HG03064 (cell line): ENCODE measurements at regions not wholly inside any gene's neighbourhood (a gene's known extent, or its start where the extent isn't known, plus 50 kb on each side); places are given as distances from the start of the nearest gene placed in this dataset.

Experiments used
- ATAC-seq: cut with Tn5 transposase; IDR thresholded peaks from one replicate; pipeline ENCODE4 v1.9.1; 2021; ENCODE audit warnings: low read depth; ENCODE audit not compliant: unreplicated experiment

DNA sequence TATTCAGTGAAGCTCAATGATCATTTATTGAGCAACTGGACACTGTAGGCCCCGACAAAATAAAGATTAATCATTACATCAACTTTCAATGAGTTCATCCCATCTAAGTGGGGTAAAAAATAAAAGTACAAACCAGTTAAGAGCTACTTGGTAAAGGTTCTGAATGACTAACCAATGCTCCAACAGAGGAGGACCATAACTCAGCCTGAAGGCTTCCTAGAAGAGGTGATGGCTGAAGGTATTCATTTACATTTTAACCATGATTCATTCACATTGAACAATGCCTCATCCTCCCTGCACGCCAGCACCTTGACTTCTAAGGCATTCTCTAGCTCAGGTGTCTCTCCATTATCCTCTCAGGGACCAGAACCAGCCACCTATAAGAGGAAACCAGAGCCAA is 201.4 kb downstream of the ZNF462 start:
- ATAC-seq = no peak

DNA sequence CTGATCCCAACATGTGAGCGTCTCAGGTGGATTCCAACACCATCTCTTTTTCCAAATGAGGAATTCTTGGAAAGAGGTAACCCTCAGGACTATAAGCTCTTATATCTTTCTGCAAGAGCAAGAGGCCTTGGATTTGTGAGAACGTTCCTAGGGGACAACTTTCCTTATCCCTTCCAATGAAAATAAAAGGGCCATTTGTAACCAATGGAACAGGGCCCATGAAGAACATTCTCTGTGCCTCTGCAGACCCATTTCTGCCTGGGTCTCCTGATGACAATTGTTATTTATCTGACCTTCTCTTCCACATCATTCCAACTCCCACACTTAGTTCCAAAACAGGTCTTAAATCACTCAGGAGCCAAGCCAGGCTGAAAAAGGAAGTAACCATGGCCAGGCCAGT is 202.6 kb downstream of the ZNF462 start:
- ATAC-seq = no peak

DNA sequence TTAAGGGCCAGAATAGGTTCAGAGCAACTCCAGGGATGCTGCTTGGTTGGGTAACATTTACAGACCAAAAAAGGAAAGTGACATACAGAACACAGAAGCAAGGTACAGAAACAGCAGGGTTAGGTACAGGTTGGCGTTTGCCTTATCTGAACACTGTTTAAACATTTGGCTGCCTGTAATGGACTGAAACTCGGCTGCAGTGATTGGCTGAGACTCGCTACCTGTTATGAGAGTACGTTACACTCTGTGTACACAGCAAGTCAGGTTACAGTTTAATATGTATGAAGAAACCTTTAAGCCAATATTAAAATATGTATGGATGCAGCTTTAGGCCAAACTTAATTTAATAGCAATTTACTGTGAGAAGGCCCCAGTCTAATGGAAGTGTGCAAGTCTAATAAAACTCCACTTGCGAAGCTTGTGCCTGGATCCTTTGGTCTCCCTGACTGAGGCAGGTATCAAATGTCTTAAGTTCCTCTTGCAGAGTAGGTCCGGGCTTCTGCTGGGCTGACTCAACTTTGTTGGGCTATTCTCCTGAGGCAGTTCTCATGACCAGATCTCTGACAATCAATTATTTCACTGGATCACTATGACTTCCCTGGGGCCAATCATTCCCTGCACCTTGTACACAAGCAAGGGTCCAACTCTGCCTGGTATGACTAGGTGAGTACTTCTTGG is 204.9 kb downstream of the ZNF462 start:
- ATAC-seq = no peak

DNA sequence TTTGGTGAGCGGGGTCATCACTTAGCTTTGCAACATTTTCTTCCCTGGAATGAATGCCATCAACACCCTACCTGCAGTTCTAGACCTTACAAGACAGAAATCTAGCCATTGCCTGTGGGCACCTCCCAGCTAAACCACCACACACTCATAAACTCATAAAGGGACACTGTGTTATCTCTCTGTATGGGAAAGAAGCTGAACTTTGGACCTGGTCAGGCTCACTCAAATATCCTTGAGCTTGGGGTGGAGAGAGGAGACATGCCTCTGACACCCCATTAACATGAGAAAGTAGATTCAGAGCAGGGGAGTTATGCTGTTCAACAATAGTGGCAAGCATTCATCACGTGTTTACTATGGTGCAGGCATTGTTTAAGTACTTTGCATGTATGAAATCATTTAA is 205.6 kb downstream of the ZNF462 start:
- no peak for ATAC-seq

DNA sequence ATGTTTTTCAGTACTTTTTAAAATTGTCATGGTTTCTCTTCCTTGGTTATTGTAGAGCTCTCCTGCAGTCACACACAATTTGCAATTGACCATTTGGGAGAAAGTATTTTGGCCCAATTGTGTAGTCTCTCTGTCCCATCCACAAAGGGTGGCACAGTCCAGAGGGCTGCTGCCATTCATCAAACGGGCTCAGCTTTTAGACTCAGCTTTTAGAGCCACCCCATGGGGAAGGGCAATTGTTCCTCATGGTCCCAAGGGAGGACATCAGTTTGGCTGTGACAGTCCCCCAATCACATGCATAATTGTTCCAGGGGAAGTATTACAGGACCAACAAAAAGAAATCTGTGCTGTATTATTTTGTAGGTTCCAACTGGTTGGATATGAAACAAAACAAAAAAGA is 207.6 kb downstream of the ZNF462 start:
- no peak for ATAC-seq

DNA sequence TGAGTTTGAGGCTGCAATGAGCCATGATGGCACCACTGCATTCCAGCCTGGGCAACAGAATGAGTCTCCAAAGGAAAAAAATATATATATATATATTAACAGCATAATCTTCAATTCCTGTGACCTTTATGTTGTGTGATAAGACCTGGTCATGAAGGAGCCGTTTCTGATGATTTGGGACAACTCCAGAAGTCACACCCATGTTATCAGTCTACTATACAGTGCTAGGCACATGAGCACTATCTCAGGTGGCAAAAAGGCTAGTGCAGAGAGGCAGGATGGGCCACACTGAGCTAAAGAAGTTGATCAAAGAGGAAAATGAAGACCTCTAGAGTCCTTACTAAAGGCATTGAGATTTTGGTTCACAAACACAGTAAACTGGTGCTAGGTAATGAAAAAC is 205.0 kb upstream of the RAD23B start:
- no peak for ATAC-seq

DNA sequence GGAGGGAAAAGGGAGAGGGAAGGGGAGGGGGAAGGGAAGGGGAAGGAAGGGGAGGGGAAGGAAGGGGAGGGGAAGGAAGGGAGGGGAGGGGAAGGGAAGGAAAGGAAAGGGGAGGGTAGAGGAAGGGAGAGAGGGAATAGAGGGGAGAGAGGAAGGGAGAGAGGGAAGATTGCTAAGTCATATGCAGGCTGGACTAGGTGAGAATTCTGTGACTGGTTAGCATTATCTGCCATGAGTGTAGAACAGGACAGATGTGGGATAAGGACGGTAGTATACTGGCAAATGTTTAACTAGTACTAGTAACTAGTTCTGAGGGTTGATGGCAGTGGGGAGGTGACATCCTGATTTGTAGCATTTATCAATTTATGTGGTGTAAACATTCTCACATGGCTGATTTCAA is 203.5 kb upstream of the RAD23B start:
- ATAC-seq = no peak

DNA sequence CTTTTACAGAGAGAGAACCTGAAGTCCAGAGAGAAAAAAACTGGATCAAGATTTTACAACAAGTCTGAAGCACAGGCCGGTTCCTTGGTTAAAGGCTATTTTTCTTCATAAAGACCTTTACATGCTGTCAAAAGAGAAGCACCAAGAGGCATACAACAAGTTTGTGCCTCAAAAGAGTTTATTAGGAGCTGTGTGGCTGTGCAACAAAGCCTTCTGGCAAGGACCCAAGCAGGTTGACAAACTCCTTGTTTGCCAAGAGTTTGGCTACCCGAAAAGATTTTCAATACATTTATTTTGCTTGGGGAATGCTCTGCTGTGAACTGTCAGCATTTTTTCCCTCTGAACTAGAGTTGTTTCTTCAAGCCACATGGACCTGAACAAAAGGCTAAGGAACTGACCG is 202.9 kb upstream of the RAD23B start:
- no peak for ATAC-seq

DNA sequence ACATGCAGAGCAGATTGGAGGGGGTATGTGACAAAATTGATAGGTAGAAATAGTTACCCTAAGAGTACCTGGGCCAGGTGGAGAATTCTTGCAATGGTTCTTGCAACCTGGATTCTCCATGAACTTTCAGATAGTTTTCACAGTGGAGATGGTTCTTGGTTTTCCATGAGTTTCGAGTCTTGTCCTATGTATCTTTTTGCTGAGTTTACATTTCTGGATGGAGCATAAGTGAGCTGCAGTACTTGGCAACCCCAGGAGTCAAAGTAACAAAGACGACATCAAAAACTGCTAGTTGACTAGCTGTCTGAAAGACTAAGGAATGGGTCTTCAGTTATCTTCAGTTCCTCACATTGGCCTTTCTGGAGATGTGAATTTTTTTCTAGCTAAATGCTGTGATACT is 196.6 kb upstream of the RAD23B start:
- ATAC-seq = no peak

DNA sequence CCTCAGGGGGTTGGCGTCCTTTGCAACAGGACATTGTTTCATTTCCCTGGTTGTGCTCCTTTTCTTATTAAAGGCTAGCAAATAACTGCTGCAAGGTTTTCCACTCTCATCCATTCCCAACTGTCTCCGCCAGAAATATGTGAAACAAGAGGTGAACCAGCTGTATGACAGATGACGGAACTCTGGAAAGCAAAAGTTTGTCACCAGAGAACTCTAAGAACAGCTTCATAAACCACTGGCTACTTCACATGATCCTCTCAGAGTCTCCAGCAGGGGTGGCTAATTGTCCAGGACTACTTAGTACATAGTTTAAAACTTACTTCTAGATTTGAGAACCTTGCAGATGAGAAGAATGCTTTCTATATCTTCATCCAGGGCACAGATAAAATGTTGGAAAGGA is 195.9 kb upstream of the RAD23B start:
- ATAC-seq = no peak

DNA sequence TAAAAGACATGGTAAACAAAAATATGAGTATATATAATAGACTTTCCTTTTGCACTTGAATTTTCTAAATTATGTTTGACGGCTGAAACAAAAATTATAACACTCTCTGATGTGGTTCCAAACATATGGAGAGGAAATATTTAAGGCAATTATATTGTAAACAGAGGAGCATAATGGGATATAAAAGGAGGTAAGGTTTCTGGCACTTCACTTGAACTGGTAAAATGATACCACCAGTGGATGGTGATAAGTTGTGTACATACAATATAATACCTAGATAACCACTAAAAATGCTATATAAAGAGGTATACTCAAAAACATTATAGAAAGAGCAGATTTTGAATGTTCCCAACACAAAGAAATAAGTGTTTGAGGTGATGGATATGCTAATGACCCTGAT is 192.9 kb upstream of the RAD23B start:
- no peak for ATAC-seq

DNA sequence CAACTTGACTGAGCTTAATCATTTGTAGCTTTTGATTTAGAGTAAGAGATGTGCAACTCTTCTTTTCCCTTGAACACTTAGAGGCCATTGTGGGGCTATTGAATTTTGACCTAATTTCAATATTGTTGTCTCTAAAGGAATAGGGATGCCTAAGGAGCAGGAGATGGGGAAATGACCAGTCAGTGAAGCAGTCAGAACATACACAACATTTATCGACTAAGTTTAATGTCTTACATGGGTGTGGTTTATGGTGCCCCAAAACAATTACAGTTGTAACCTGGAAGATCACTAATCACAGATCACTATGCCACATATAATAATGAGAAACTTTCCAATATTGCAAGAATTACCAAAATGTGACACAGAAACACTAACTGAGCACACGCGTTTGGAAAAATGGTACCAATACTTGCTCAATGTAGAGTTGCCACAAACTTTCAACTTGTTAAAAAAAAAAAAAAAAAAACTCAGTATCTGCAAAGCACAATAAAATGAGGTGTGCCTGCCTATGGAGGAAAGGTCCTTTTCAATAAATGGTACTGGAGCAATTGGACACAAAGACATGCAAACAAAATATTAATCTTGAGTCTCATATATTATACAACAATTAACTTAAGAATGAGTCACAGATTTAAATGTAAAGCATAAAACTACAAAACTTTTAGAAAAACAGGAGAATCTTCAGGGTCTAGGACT is 189.6 kb upstream of the RAD23B start:
- ATAC-seq = no peak

DNA sequence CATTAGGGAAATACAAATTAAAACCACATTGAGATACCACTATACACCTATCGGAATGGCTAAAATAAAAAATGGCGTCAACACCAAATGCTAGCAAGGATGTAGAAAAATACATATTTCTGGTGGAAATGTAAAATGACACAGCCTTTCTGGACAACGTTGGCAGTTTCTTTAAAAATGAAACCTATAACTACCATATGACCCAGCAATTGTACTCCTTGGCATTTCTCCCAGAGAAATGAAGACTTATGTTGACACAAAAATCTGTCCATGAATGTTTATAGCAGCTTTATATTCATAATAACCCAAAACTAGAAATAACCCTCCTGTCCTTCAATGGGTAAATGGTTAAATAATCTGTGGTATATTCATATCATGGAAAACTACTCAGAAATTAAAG is 188.7 kb upstream of the RAD23B start:
- no peak for ATAC-seq

DNA sequence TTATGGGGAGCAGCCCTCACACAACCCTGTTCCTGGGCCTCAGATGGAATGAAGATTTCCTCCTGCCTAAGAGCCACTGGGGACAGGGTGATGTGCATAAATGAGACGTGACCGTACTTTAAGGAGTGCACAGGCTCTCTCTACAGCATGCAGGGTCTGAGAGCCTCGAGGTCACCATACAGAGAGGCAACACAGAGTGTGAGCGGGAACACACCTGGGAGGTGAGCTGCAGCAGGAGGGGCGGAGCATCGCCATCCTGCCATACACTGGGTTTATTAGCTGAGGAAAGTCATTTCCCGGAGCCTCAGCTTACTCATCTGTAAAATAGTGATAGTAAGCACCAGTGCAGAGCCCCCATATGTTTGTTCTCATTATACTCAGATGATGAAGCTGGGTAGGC is 182.5 kb upstream of the RAD23B start:
- no peak for ATAC-seq

DNA sequence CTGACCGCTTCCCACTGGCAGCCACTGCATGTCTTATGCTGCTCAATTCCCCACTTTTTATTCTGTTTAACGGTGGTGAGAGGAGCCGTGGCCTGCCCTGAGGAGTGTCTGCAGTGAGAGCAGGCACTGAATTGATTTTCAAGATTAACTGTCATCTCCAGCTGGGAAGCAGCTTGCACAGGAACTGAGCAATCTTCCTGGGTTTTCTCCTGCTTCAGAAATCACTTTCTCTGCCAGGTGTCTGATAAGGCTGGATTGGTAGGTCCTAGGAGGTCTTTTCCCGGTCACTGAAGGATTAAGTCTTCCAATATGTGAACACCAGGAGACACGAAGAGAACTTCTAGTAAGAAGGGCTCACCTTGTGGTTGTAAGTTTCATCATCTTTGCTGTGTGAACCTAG is 181.1 kb upstream of the RAD23B start:
- no peak for ATAC-seq

DNA sequence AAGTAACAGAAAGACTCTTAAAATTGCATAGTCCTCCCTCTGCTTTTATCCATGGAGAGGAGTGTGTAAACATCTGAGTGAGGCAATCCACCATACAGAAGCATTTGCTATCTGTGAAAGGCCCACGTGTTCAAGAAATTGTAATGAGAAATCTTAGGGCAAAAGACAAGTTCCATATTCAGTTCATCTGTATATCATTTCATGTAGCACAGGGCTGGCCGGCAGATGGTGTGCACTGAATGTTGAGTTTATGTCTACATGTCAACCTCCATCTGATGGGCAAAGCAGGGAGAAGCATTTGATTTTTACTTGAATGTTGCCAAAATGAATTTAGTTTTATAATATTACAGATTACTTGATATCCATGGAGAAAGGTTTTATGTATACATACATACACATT is 179.5 kb upstream of the RAD23B start:
- no peak for ATAC-seq

DNA sequence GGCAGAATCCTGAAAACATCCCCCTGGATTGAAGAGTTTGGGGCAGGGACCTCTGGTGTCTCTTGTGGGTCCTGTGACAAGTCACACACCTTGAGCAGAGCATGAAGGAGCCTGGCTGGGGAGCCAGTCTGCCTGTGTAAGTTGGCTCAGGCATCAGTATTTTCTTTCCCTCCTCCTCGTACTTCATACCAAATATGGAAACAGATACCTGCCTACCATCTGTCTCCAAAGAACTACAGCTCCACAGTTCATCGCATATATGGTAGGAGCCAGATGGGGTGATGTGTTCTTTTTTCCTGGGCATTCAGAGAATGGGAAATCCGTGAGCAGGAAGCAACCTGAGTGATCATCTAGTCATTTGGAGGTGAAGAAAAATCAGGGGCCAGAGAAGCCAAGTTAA is 177.3 kb upstream of the RAD23B start:
- ATAC-seq = no peak

DNA sequence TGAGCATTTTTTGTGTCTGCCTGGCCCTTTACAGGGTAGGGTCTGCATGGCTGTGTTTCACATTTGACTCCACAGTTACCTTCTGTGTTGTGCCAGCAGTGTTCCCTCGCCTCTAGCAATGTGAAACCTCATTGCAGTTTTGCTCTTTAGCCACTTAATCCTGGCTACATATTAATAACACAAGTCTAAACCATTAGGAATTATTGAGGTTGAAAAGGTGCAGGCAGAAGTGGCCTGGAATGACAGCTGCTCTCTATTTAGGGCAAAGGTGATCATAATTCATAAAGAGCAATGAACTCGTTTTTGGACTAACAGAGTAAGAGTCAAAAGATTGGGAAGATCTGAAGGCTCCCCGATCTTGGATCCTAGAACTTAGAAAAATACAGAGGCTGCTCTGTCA is 176.7 kb upstream of the RAD23B start:
- ATAC-seq = no peak

DNA sequence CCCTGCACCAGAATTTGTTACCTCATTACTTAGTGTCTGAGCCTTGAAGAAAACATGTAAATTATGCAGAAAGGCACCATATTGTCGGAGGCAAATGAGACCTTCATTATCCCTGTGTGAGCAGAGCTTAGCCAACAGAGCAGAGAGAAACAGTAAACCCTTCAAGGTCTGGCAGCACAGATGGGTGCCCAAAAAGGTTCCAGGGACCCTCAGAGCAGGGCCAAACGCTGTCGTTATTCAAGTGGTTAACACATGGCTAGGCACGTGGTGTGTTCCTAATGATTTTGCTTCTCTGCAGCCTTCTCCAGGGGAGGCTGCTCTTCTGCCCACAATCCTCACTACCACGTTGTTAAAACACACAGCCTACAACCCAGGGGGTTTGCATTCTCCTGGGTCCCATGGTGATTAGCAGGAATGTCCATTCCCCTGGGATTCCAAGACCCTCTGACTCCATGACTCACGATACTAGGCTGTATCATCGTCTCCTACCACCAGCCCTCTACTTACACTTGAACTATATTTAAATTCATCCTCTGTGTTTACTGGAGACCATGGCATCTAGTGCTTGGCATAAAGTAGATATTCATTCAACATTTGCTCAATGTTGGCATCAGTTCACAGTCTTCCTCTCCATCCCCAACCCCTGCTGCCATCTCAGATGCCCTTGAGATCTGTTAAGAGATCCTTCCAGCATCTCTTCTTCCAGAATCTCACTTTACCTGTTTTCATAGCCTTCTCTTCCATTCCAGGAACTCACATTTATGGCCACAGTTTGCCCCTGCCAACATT is 174.5 kb upstream of the RAD23B start:
- no peak for ATAC-seq

DNA sequence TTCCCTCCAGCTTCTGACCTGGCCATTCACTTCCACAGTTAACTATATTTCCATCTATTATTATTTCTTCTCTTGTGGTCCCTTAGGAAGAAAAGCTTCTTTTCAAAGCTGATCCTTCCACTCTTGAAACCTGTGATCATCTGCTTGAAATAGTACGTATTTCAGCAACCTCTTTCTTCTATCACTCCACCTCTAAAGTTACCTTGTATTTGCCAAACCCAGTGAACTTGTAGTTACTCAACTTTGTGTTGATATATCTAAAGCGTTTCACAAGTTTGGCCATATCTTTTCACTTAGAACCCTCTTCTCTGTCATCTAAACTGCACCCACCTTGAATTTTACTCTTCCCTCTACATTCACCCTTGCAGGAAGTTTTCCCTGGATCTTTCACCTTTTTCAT is 173.8 kb upstream of the RAD23B start:
- ATAC-seq = no peak

DNA sequence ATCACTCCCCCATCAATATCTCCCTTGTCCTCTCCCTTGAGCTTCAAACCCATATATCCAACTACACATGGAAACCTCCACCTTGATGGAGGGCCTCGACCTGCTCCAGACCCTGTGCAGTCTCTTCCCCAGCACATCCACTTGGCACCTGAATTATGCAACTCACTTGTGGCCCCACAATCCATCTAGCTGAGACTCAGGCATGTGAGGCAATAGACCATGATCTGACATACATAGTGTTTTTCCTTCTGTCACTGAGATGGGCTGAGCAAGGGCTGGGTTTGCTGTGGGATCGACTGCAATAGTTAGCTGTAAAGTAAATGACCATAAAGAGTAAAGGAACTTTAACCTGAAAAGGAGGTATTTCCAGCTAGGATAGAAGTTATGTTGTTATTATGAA is 172.9 kb upstream of the RAD23B start:
- no peak for ATAC-seq

DNA sequence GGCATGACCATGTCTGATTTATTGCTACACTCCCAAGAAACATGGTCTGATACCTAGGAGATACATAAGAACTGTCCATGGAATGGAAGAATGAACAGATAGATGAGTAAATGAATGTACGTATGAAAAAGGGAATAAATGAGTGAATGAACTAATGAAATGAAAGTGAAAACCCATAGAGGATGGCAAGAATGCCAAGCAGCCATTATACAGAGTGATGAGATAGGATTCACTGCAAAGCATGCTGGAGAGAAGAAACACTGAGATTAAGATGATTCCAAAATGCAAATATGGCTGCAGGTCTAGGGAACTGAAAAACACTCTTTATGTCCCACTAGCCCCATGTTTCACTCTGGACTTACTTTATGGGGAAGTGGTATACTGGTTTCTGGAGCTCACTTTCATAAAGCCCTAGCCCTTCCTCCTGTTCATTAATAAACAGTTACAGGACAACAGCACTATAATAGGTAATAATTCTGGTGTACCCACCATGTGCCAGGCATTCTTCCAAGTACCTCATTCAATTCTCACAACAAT is 170.3 kb upstream of the RAD23B start:
- ATAC-seq = no peak
